C4-2B (cell line): ENCODE measurements at regions not wholly inside any gene's neighbourhood (a gene's known extent, or its start where the extent isn't known, plus 50 kb on each side); places are given as distances from the start of the nearest gene placed in this dataset.

Source experiments
- CTCF ChIP-seq: fragments of 450-650 bp; conservative IDR thresholded peaks from 2 replicates; pipeline ENCODE4 v1.5.1; 2017; ENCODE audit warnings: mild to moderate bottlenecking
- ZFX ChIP-seq: fragments of 450-650 bp; IDR thresholded peaks from 2 replicates; pipeline ENCODE4 v1.6.1; 2017

- TF ChIP-seq CTCF (no peak), ZFX (no peak)
These were observed 1253.8 kb downstream of the MRPL39 start for GRCh38 chr21:24353492-24353891.
